ENCODE measurements at regions not wholly inside any gene's neighbourhood (a gene's known extent, or its start where the extent isn't known, plus 50 kb on each side); places are given as distances from the start of the nearest gene placed in this dataset.

GRCh38 chr2:44110444-44110843 is 58.2 kb upstream of the PPM1B start:
- no peak overlapping the region for H3K9ac ChIP-seq (ENCODE audit: extremely low read depth, insufficient read length, low read length)

More at GRCh38 chr2:44110444-44110843, 58.2 kb upstream of the PPM1B start:
- Histone ChIP-seq H2AK5ac (ENCODE audit: insufficient read length, low read length) (no peak overlapping the region), H3K23ac (ENCODE audit: insufficient read length, low read depth, low read length) (no peak overlapping the region), H3K79me2 (ENCODE audit: insufficient read depth, low read length) (no peaks in the 10 kb centered on the region), H3K4me2 (ENCODE audit: insufficient read depth, insufficient read length, low read length) (no peak overlapping the region), H4K20me1 (ENCODE audit: control insufficient read depth, insufficient read depth, insufficient read length) (no peaks in the 10 kb centered on the region), H3K23me2 (ENCODE audit: insufficient read length, low read depth, low read length, poor library complexity, severe bottlenecking) (no peaks in the 10 kb centered on the region), H2BK15ac (ENCODE audit: low read depth, low read length) (no peak overlapping the region), H3T11ph (ENCODE audit: low read length) (no peak overlapping the region), H2BK120ac (ENCODE audit: low read depth, low read length, poor library complexity, severe bottlenecking) (no peak overlapping the region), H3K56ac (ENCODE audit: insufficient read length, low read depth, low read length) (no peak overlapping the region), H3K4ac (ENCODE audit: low read depth, low read length) (no peak overlapping the region), H3K14ac (ENCODE audit: insufficient read depth, low read length) (no peak overlapping the region), H3K27ac (ENCODE audit: insufficient read length, low read depth, low read length) (no peak overlapping the region), H3K18ac (ENCODE audit: insufficient read length, low read depth, low read length) (no peak overlapping the region), H2BK12ac (ENCODE audit: insufficient read length, low read depth, low read length) (no peak overlapping the region), H3K27me3 (ENCODE audit: insufficient read depth, low read length) (no peaks in the 10 kb centered on the region), H3K9me3 (ENCODE audit: control insufficient read depth, low read depth, low read length) (no peaks in the 10 kb centered on the region), H2BK20ac (ENCODE audit: low read depth, low read length, poor library complexity, severe bottlenecking) (no peak overlapping the region), H4K5ac (ENCODE audit: insufficient read length, low read depth, low read length) (no peak overlapping the region), H3K79me1 (ENCODE audit: insufficient read depth, low read depth, low read length, poor library complexity, severe bottlenecking) (no peaks in the 10 kb centered on the region), H4K91ac (ENCODE audit: insufficient read length, low read depth, low read length) (no peak overlapping the region), H3K4me1 (ENCODE audit: insufficient read depth, low read length) (no peaks in the 10 kb centered on the region; the same call in 1 of the 2 replicates), H2BK5ac (ENCODE audit: insufficient read length, low read length) (no peak overlapping the region), H4K8ac (replicated peaks; ENCODE audit: insufficient read length, low read depth, low read length) (no peak overlapping the region), H2AFZ (ENCODE audit: low read length) (no peak overlapping the region)
- no peak overlapping the region for H3K4me3 Mint-ChIP-seq
- no peak for DNase-seq
- no peaks in the 10 kb centered on the region for H3K27me3 Mint-ChIP-seq (ENCODE audit: low read depth)
- H3K4me1 Mint-ChIP-seq = peaks cover 5 to 8% of the 10 kb centered on the region in 2 experiments; a peak in 2 of 4 replicates
- no peaks in the 10 kb centered on the region for H3K9me3 Mint-ChIP-seq
- no peaks in the 10 kb centered on the region for H3K36me3 Mint-ChIP-seq (ENCODE audit: insufficient read depth in 1 of 3, low read depth in 3 of 3)
- no peak for TF ChIP-seq CTCF (conservative IDR thresholded peaks at IDR 0.05)
- no peak overlapping the region for H3K27ac Mint-ChIP-seq
- WGBS (ENCODE audit: extremely low coverage, insufficient read length, low lambda C conversion rate) = no CpG with 5 or more reads among the region's 2 CpGs
